GM10266 (cell line): ENCODE measurements at regions not wholly inside any gene's neighbourhood (a gene's known extent, or its start where the extent isn't known, plus 50 kb on each side); places are given as distances from the start of the nearest gene placed in this dataset.

Experiments used
- DNase-seq: peaks from one replicate; pipeline ENCODE4 v3.0.0; 2012; ENCODE audit errors: extremely low spot score
- TF ChIP-seq, protein P1 (sequence below): IDR thresholded peaks from 2 replicates; pipeline ENCODE4 v1.5.1; 2012; ENCODE audit warnings: mild to moderate bottlenecking, low read depth; ENCODE audit not compliant: control insufficient read depth, insufficient read depth; ENCODE audit errors: missing control alignments

DNA sequence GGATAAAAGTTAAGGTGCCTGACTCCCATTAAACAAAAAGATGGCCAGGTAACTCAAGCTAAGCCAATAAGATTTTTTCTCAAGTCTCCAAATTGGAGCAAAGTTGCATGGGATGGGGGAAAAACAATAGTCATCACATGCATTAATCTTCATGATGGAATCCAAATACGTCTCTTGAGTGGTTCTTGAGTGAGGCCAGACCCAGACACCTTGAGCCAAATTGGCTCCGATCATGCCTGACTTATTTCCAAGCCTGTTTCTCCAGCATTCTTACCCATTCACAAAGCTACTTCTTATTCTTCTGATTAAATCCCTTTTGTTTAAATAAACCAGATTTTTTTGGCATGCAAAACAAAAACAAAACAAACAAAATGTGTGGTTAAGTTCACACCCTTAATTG is 420.3 kb upstream of the NRSN1 start:
- DNase-seq, result no peak
- TF ChIP-seq, protein P1, sequence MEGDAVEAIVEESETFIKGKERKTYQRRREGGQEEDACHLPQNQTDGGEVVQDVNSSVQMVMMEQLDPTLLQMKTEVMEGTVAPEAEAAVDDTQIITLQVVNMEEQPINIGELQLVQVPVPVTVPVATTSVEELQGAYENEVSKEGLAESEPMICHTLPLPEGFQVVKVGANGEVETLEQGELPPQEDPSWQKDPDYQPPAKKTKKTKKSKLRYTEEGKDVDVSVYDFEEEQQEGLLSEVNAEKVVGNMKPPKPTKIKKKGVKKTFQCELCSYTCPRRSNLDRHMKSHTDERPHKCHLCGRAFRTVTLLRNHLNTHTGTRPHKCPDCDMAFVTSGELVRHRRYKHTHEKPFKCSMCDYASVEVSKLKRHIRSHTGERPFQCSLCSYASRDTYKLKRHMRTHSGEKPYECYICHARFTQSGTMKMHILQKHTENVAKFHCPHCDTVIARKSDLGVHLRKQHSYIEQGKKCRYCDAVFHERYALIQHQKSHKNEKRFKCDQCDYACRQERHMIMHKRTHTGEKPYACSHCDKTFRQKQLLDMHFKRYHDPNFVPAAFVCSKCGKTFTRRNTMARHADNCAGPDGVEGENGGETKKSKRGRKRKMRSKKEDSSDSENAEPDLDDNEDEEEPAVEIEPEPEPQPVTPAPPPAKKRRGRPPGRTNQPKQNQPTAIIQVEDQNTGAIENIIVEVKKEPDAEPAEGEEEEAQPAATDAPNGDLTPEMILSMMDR, result no peak

DNA sequence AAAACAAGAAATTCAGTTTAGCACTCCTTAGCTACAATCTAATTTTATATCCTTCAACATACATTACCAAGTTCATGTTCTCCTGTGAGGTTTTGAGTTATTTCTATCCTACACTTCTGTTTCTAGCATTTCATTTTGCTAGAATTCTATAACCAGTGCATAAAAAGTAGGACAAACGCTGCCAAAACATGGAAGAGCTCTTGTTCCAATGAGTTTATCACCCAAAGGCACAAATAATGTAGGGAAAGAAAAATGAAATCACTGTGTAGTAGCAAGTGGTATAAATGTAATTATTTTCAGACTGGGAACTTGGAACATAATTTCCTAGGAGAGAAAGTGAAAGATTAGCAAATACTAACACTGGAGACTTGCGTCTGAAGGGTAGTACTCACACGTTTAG is 413.3 kb upstream of the NRSN1 start:
- TF ChIP-seq, protein P1, result no peak
- no peak for DNase-seq

DNA sequence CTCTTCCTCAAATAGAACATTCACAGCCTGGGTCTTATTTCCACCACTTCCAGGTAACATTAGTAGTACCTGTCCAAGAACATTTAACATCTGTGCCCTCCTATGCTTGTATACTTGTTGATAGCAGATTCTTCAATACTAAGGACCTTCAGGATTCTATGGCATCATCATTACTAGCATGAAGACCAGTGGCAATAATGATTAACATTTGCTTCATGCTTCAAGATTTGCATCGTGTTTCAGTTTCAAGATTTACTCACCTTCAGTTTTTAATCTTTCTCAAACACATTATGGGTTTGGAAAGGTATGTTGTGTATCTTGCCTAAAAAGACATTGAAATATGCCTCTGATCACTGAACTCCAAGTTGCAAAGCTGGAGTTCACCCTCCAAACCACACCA is 412.8 kb upstream of the NRSN1 start:
- no peak for DNase-seq
- TF ChIP-seq, protein P1, result no peak

DNA sequence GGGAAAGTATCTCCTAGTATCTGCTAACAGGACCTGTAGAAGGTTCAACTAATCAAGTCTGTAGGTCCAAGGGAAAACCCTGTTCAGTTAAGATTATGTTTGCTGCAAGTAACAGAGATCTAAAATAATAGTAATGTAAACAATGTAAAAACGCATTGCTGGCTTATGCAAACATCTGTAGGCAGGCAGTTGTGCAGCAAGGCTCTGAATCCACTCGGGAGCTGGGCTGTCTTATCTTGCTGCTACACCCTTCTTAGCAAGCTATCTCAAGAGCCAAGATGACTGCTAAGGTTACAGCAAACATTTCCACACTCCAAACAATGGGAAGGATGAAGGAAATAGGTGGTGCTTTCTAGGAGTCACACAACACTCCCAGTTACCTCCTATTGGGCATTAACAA is 397.3 kb upstream of the NRSN1 start:
- TF ChIP-seq, protein P1, result no peak
- no peak for DNase-seq

DNA sequence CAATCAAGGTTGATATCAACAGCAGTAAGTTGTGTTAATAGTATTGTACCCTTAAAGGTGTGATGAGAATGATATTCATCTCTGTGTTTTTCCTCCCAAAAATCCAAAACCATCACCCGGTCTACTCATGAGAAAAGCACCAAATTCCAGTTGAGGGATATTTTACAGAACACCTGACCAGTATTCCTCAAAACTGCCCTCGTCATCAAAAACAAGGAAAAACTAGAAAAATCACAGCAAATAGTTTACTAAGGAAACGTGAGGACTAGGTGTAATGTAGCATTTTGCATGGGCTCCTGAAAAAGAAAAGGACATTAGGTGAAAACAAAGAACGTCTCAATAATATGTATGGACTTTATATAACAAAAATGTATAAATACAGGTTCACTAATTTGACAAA is 394.4 kb upstream of the NRSN1 start:
- no peak for DNase-seq
- TF ChIP-seq, protein P1, result no peak

DNA sequence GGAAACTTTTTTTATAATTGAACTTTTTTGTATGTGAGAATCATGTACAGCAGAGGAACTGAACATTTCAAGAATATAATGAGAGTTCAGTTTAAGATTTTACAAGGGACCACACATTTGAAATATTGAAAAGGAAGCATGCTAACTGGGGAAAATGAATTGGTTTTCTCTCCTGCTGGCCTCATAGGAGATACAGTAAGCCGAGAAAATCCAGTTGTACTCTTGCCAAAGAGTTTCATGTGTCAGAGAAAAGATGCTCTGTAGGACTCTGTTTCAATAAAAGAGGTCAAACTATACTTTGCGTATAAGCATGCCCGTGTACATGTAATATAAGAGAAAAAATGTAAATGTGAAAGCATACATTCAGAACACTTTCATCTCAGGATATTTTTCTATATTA is 393.5 kb upstream of the NRSN1 start:
- TF ChIP-seq, protein P1, result no peak
- no peak for DNase-seq

DNA sequence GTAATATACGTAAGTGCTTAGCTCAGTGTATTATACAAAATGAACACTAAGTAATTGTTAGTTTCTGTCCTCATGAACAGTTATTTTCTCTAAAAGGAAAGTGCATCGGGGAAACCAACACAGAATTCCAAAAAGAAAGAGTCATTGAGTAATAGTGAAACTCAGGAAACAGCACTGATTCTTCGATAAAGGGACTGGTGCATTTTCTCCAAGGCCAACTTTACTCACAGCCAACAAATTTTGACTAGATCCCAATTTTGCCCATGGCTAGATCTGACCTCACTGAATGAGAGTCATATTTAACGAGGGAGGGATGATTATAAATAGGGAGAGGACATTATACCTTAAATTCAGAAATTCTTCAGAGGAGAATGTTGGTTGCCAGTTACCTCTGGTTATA is 390.9 kb upstream of the NRSN1 start:
- TF ChIP-seq, protein P1, result no peak
- DNase-seq, result no peak

DNA sequence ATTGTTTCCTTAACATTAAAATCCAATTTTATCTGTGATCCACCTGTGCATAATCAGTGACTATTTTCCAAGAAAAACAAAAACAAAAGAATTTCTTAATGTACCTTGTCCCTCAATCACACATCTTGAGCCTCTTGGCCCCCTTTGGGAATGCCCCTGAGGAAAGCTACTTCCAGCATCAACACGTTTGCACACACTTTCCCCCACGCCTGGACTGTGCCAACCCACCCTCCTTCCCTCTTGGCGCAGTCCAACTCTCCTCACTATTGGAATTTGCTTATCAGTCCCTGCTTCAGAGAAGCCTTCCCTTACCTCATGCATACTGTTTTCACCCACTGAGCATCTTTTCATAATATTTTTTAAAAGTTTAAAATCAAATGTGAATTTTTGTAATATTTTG is 389.4 kb upstream of the NRSN1 start:
- TF ChIP-seq, protein P1, result no peak
- no peak for DNase-seq
